GM23338 (cell line): ENCODE measurements at regions not wholly inside any gene's neighbourhood (a gene's known extent, or its start where the extent isn't known, plus 50 kb on each side); places are given as distances from the start of the nearest gene placed in this dataset.

Source experiments
- ATAC-seq: fragments of 200-7000 bp; cut with Tn5 transposase; 3 replicates; pipeline ENCODE4 v1.9.1; 2020
- DNase-seq: peaks from one replicate; pipeline ENCODE4 v3.0.0-alpha.2; 2015; ENCODE audit warnings: low spot score
- H2AFZ ChIP-seq: fragments of 200-600 bp; sonication (generic); 2 replicates; pipeline ENCODE4 v1.8.0; 2016; ENCODE audit warnings: antibody characterized with exemption, mild to moderate bottlenecking, moderate library complexity
- H3F3A ChIP-seq: fragments of 200-600 bp; sonication (generic); replicated peaks from 2 replicates; pipeline ENCODE4 v1.8.0; 2017; ENCODE audit warnings: antibody characterized with exemption, mixed run types, low read depth
- H3K27ac ChIP-seq: fragments of 200-600 bp; sonication (generic); 2 replicates; pipeline ENCODE4 v1.6.1; 2016; ENCODE audit warnings: low read depth
- H3K27me3 ChIP-seq: fragments of 200-600 bp; sonication (generic); 2 replicates; pipeline ENCODE4 v1.8.0; 2016; ENCODE audit warnings: mild to moderate bottlenecking, mixed run types, moderate library complexity; ENCODE audit not compliant: insufficient read depth
- H3K36me3 ChIP-seq: fragments of 200-600 bp; sonication (generic); 2 replicates; pipeline ENCODE4 v1.8.0; 2016; ENCODE audit warnings: mild to moderate bottlenecking; ENCODE audit not compliant: insufficient read depth
- H3K4me1 ChIP-seq: fragments of 200-600 bp; sonication (generic); 2 replicates; pipeline ENCODE4 v1.8.0; 2016; ENCODE audit warnings: mild to moderate bottlenecking, moderate library complexity; ENCODE audit not compliant: insufficient read depth
- H3K4me2 ChIP-seq: fragments of 200-600 bp; sonication (generic); 2 replicates; pipeline ENCODE4 v1.7.1; 2017; ENCODE audit warnings: mixed run types
- H3K4me3 ChIP-seq: fragments of 200-600 bp; sonication (generic); 2 replicates; pipeline ENCODE4 v1.6.1; 2016; ENCODE audit warnings: mixed run types
- H3K79me2 ChIP-seq: fragments of 200-600 bp; sonication (generic); replicated peaks from 2 replicates; pipeline ENCODE4 v1.8.0; 2017; ENCODE audit warnings: mild to moderate bottlenecking; ENCODE audit not compliant: insufficient read depth
- H3K9me2 ChIP-seq: fragments of 200-600 bp; sonication (generic); 2 replicates; pipeline ENCODE4 v1.8.0; 2017; ENCODE audit not compliant: insufficient read depth
- H4K20me1 ChIP-seq: fragments of 200-600 bp; sonication (generic); replicated peaks from 2 replicates; pipeline ENCODE4 v1.8.0; 2017; ENCODE audit warnings: mild to moderate bottlenecking; ENCODE audit not compliant: insufficient read depth
- H3K27ac Mint-ChIP-seq: 2 replicates; pipeline ENCODE4 v1.8.0; 2020; ENCODE audit warnings: inconsistent platforms, mild to moderate bottlenecking, moderate library complexity, mixed read lengths
- H3K27me3 Mint-ChIP-seq: 3 replicates; pipeline ENCODE4 v1.8.0; 2022; ENCODE audit warnings: low read depth, mild to moderate bottlenecking, moderate library complexity, mixed read lengths, inconsistent platforms; ENCODE audit not compliant: insufficient read depth, poor library complexity
- H3K36me3 Mint-ChIP-seq: 3 replicates; pipeline ENCODE4 v1.8.0; 2021; ENCODE audit warnings: low read depth, mild to moderate bottlenecking, inconsistent platforms, moderate library complexity, mixed read lengths
- H3K4me1 Mint-ChIP-seq: 3 replicates; pipeline ENCODE4 v1.8.0; 2020; ENCODE audit warnings: mild to moderate bottlenecking, inconsistent platforms, mixed read lengths
- H3K4me3 Mint-ChIP-seq: 3 replicates; pipeline ENCODE4 v1.8.0; 2021; ENCODE audit warnings: moderate library complexity, mild to moderate bottlenecking, inconsistent platforms, mixed read lengths
- H3K9me3 Mint-ChIP-seq: 3 replicates; pipeline ENCODE4 v1.8.0; 2020; ENCODE audit warnings: moderate library complexity, mild to moderate bottlenecking, inconsistent platforms, mixed read lengths
- CREB1 ChIP-seq: fragments of 250-450 bp; sonication (Bioruptor Pico); IDR thresholded peaks from 2 replicates; pipeline ENCODE4 v1.5.0; 2020; ENCODE audit warnings: low read depth, mild to moderate bottlenecking, moderate library complexity
- CTCF ChIP-seq, 2 experiments: fragments of 200-600 bp in 1 of 2; sonication (generic) in 1 of 2; conservative IDR thresholded peaks; 2 replicates each; pipeline versions ENCODE4 v1.5.1 to v1.6.1; 2016 to 2017; ENCODE audit warnings: antibody characterized with exemption in 2 of 2, low read depth in 2 of 2, mild to moderate bottlenecking in 2 of 2, moderate library complexity in 1 of 2
- ETS1 ChIP-seq: IDR thresholded peaks from 2 replicates; pipeline ENCODE4 v1.6.1; 2016; ENCODE audit warnings: antibody characterized with exemption
- EZH2phosphoT487 ChIP-seq: fragments of 200-600 bp; sonication (generic); IDR thresholded peaks from one replicate; pipeline ENCODE4 v1.8.1; 2018; ENCODE audit warnings: antibody characterized with exemption; ENCODE audit not compliant: unreplicated experiment
- POLR2AphosphoS5 ChIP-seq: IDR thresholded peaks from 2 replicates; pipeline ENCODE4 v1.6.1; 2016; ENCODE audit warnings: antibody characterized with exemption, low read depth
- ZNF114 ChIP-seq: fragments of 250-450 bp; sonication (Bioruptor Pico); IDR thresholded peaks from 2 replicates; pipeline ENCODE4 v1.5.0; 2020; ENCODE audit warnings: mild to moderate bottlenecking, moderate library complexity
- ZNF462 ChIP-seq: fragments of 250-450 bp; sonication (Bioruptor Pico); IDR thresholded peaks from 2 replicates; pipeline ENCODE4 v1.5.0; 2020; ENCODE audit warnings: mild to moderate bottlenecking, moderate library complexity

- no peaks in the 10 kb centered on the region for H3K36me3 ChIP-seq
- no peak overlapping the region for H2AFZ ChIP-seq
- H3K4me1 Mint-ChIP-seq = peaks cover 43% of the 10 kb centered on the region
- DNase-seq = no peak
- peaks cover 41% of the 10 kb centered on the region for H3K4me1 ChIP-seq
- no peaks in the 10 kb centered on the region for H4K20me1 ChIP-seq
- H3K9me3 Mint-ChIP-seq = 0 out of 3 replicates have a peak, but pooled peaks cover 2% of the 10 kb centered on the region
- H3K4me3 ChIP-seq = no peak overlapping the region
- H3F3A ChIP-seq = no peaks in the 10 kb centered on the region
- no peak for ATAC-seq
- H3K36me3 Mint-ChIP-seq = no peaks in the 10 kb centered on the region
- H3K27ac Mint-ChIP-seq = no peak overlapping the region
- H3K79me2 ChIP-seq = no peaks in the 10 kb centered on the region
- H3K27me3 Mint-ChIP-seq = peaks cover 31% of the 10 kb centered on the region
- no peaks in the 10 kb centered on the region for H3K9me2 ChIP-seq
- H3K27me3 ChIP-seq = peaks cover 50% of the 10 kb centered on the region
- H3K27ac ChIP-seq = no peak overlapping the region
- TF ChIP-seq EZH2phosphoT487 (no peak), CTCF (conservative IDR thresholded peaks at IDR 0.05; ENCODE audit: low read depth in 2 of 2) (no peak), CREB1 (CRISPR knock-in tag) (no peak), ZNF114 (CRISPR knock-in tag) (no peak)
- no peak overlapping the region for H3K4me3 Mint-ChIP-seq
- peak overlapping the region; percentile 10; the same call in 1 of the 2 replicates for H3K4me2 ChIP-seq
Observed at GRCh38 chr2:143934626-143935481, 585.1 kb downstream of the ZEB2 start.

- Histone ChIP-seq H3K27ac (no peak overlapping the region), H3K27me3 (peaks cover 42% of the 10 kb centered on the region), H3F3A (no peaks in the 10 kb centered on the region), H3K4me3 (no peak overlapping the region), H4K20me1 (no peaks in the 10 kb centered on the region), H3K79me2 (no peaks in the 10 kb centered on the region), H2AFZ (no peak overlapping the region), H3K9me2 (no peaks in the 10 kb centered on the region), H3K4me2 (peak overlapping the region; percentile 10; the same call in 1 of the 2 replicates), H3K4me1 (peaks cover 37% of the 10 kb centered on the region), H3K36me3 (no peaks in the 10 kb centered on the region)
- ATAC-seq (no peak), DNase-seq (peak; percentile 52)
- H3K27ac Mint-ChIP-seq = no peak overlapping the region
- peaks cover 31% of the 10 kb centered on the region for H3K27me3 Mint-ChIP-seq
- H3K4me1 Mint-ChIP-seq = peaks cover 37% of the 10 kb centered on the region
- no peak overlapping the region for H3K4me3 Mint-ChIP-seq
- H3K36me3 Mint-ChIP-seq = no peaks in the 10 kb centered on the region
- 0 out of 3 replicates have a peak, but pooled peaks cover 4% of the 10 kb centered on the region for H3K9me3 Mint-ChIP-seq
- no peak for TF ChIP-seq POLR2AphosphoS5
- no peak for TF ChIP-seq ZNF114 (CRISPR knock-in tag)
- no peak for TF ChIP-seq ETS1
- TF ChIP-seq CTCF (conservative IDR thresholded peaks at IDR 0.05; ENCODE audit: low read depth in 2 of 2) = no peak
- no peak for TF ChIP-seq CREB1 (CRISPR knock-in tag)
- no peak for TF ChIP-seq ZNF462 (CRISPR knock-in tag)
Observed at GRCh38 chr2:143933946-143934569, 585.9 kb downstream of the ZEB2 start.
